ENCODE measurements at regions not wholly inside any gene's neighbourhood (a gene's known extent, or its start where the extent isn't known, plus 50 kb on each side); places are given as distances from the start of the nearest gene placed in this dataset.

DNA sequence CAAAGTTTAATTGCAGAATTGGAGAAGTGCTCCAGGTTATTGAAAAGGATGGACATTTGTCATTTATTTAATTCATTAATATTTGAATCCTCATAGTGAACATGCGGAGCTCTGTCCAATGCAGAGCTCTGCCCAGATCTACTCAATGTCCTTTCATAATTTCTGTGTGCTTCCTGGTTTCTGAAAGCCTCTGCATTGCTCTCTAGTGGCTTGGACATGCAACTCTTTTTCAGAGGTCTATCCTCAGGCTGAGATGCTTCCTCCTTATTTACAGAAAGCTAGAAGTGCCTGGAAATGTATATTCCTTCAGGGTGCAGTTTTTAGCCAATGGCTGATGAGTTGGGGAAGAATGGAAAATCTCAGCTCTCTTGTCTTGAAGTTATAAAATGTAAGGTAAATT, 786.1 kb upstream of the AADAT start:
- no peaks in the 10 kb centered on the region for H3K27me3 ChIP-seq (ENCODE audit: insufficient read depth, low read length)
- RAD21 ChIA-PET (ENCODE audit: low non-redundant PET in 1 of 2, low total read pairs in 2 of 2, uncharacterized antibody in 2 of 2, unreplicated experiment in 2 of 2), result no interaction called here
- H3K36me3 ChIP-seq (ENCODE audit: control insufficient read depth in 1 of 2, insufficient read depth in 2 of 2, low read length in 2 of 2), result no peaks in the 10 kb centered on the region
- no TSS peak for BruUV-seq (replicated peaks)
- H3K4me3 ChIP-seq (replicated peaks in 1 of 2; ENCODE audit: low read depth in 1 of 2, low read length in 2 of 2), result no peak overlapping the region
- H3K4me2 ChIP-seq (ENCODE audit: low read length), result no peak overlapping the region
- no peak overlapping the region for H3K9ac ChIP-seq (ENCODE audit: low read length)
- CTCF ChIA-PET, result interaction anchor here (0.8 to 2.2 kb wide), 6 partner anchors 9 to 616 kb away, joined by 3 to 7 read pairs (median 4); no protein-coding TSS in a partner anchor
- H3K9me2 ChIP-seq (ENCODE audit: insufficient read depth), result no peaks in the 10 kb centered on the region
- H3K9me3 ChIP-seq (ENCODE audit: control insufficient read depth in 1 of 2, insufficient read depth in 1 of 2, low read depth in 1 of 2, low read length in 2 of 2), result no peaks in the 10 kb centered on the region
- POLR2A ChIA-PET, result no interaction called here
- DNase-seq (ENCODE audit: low read depth, low spot score), result peak; percentile 22
- H3K79me2 ChIP-seq (ENCODE audit: insufficient read depth, low read length), result no peaks in the 10 kb centered on the region
- no peak overlapping the region for H3K27ac ChIP-seq (ENCODE audit: low read depth, low read length)
- intact Hi-C loops (cut with micrococcal nuclease), result no loop called here
- no peaks in the 10 kb centered on the region for H3K4me1 ChIP-seq (ENCODE audit: control insufficient read depth in 1 of 2, insufficient read depth in 2 of 2, low read length in 2 of 2)
- peak overlapping the region; percentile 24 for H2AFZ ChIP-seq (ENCODE audit: low read depth, low read length, poor library complexity, severe bottlenecking)
- TF ChIP-seq RAD21 (IDR thresholded peaks at IDR 0.05; ENCODE audit: low read depth) (peak; percentile 31; the same call in 1 of the 2 replicates), CTCF (IDR thresholded peaks at IDR 0.05 in 2 of 3, conservative IDR thresholded peaks at IDR 0.05 in 1 of 3; ENCODE audit: borderline replicate concordance in 1 of 3, insufficient read depth in 1 of 3, low read depth in 2 of 3, low read length in 2 of 3) (peak in 2 of 3 experiments; percentile 48 to 52; a peak in 4 of 6 replicates), POLR2AphosphoS5 (IDR thresholded peaks at IDR 0.05; ENCODE audit: low read depth, low read length) (no peak)
- peak; percentile 83 for ATAC-seq
- no peaks in the 10 kb centered on the region for H4K20me1 ChIP-seq (ENCODE audit: insufficient read depth)

- no peak for ATAC-seq
- intact Hi-C loops (cut with micrococcal nuclease), result no loop called here
- no peak overlapping the region for H3K27ac ChIP-seq (ENCODE audit: low read depth, low read length)
- TF ChIP-seq EGR1 (IDR thresholded peaks at IDR 0.05; ENCODE audit: low read depth), result no peak
- no peak for TF ChIP-seq ZFX (IDR thresholded peaks at IDR 0.05)
- no peak for TF ChIP-seq FOSL1 (IDR thresholded peaks at IDR 0.05; ENCODE audit: low read depth)
- TF ChIP-seq EZH2 (IDR thresholded peaks at IDR 0.05), result no peak
- TF ChIP-seq RAD21 (IDR thresholded peaks at IDR 0.05; ENCODE audit: low read depth), result no peak
- TF ChIP-seq REST (IDR thresholded peaks at IDR 0.05; ENCODE audit: low read depth), result no peak
- TF ChIP-seq POLR2A (IDR thresholded peaks at IDR 0.05; ENCODE audit: borderline replicate concordance, extremely low read depth, insufficient read depth, insufficient read length), result no peak
- no peak for TF ChIP-seq POLR2AphosphoS5 (IDR thresholded peaks at IDR 0.05; ENCODE audit: low read depth, low read length)
- TF ChIP-seq SIN3A (IDR thresholded peaks at IDR 0.05; ENCODE audit: low read depth), result no peak
- TF ChIP-seq ELF1 (IDR thresholded peaks at IDR 0.05; ENCODE audit: borderline replicate concordance, low read depth), result no peak
- no peak for TF ChIP-seq ZNF274 (IDR thresholded peaks at IDR 0.05; ENCODE audit: low read depth, low read length)
- RAD21 ChIA-PET (ENCODE audit: low non-redundant PET in 1 of 2, low total read pairs in 2 of 2, uncharacterized antibody in 2 of 2, unreplicated experiment in 2 of 2), result no interaction called here
- H3K36me3 ChIP-seq (ENCODE audit: control insufficient read depth in 1 of 2, insufficient read depth in 2 of 2, low read length in 2 of 2), result no peaks in the 10 kb centered on the region
- no peak overlapping the region for H3K4me3 ChIP-seq (replicated peaks in 1 of 2; ENCODE audit: low read depth in 1 of 2, low read length in 2 of 2)
- POLR2A ChIA-PET, result no interaction called here
- no peaks in the 10 kb centered on the region for H3K4me1 ChIP-seq (ENCODE audit: control insufficient read depth in 1 of 2, insufficient read depth in 2 of 2, low read length in 2 of 2)
- BruUV-seq (replicated peaks), result no TSS peak
- H3K9me3 ChIP-seq (ENCODE audit: control insufficient read depth in 1 of 2, insufficient read depth in 1 of 2, low read depth in 1 of 2, low read length in 2 of 2), result no peaks in the 10 kb centered on the region
- H3K4me2 ChIP-seq (ENCODE audit: low read length), result no peak overlapping the region
- no peak overlapping the region for H3K9ac ChIP-seq (ENCODE audit: low read length)
- H3K9me2 ChIP-seq (ENCODE audit: insufficient read depth), result no peaks in the 10 kb centered on the region
- CTCF ChIA-PET, result interaction anchor here (2.2 kb wide), 1 partner anchor 20 kb away, joined by 9 read pairs; no protein-coding TSS in a partner anchor
- H3K79me2 ChIP-seq (ENCODE audit: insufficient read depth, low read length), result no peaks in the 10 kb centered on the region
- H3K27me3 ChIP-seq (ENCODE audit: insufficient read depth, low read length), result no peaks in the 10 kb centered on the region
- H2AFZ ChIP-seq (ENCODE audit: low read depth, low read length, poor library complexity, severe bottlenecking), result no peak overlapping the region
- DNase-seq (ENCODE audit: low read depth, low spot score), result no peak
- H4K20me1 ChIP-seq (ENCODE audit: insufficient read depth), result no peaks in the 10 kb centered on the region
These were observed 783.0 kb upstream of the AADAT start for GRCh38 chr4:170872794-170873193.
